Ovary (tissue), 7 donors: ENCODE measurements at regions not wholly inside any gene's neighbourhood (a gene's known extent, or its start where the extent isn't known, plus 50 kb on each side); places are given as distances from the start of the nearest gene placed in this dataset.

ENCODE experiments used
- DNase-seq, 5 donors: peaks; one replicate each; pipeline ENCODE4 v3.0.0-alpha.2; 2019 to 2020
- H3K27ac ChIP-seq, 2 donors: fragments of 200-600 bp; one replicate each; pipeline versions ENCODE4 v1.5.1 to v1.8.0; 2019 to 2022
- H3K27me3 ChIP-seq: fragments of 200-600 bp; one replicate; pipeline ENCODE4 v1.8.0; 2022
- H3K36me3 ChIP-seq: fragments of 200-600 bp; sonication (generic); one replicate; pipeline ENCODE4 v1.5.1; 2019
- H3K4me1 ChIP-seq: one replicate; pipeline ENCODE4 v1.8.1; 2013; ENCODE audit warnings: mild to moderate bottlenecking, moderate library complexity; ENCODE audit not compliant: insufficient read depth
- H3K4me3 ChIP-seq: fragments of 200-600 bp; sonication (generic); one replicate; pipeline ENCODE4 v1.5.1; 2017
- H3K9me3 ChIP-seq, 2 donors: fragments of 200-600 bp in 1 of 2; sonication (generic) in 1 of 2; one replicate each; pipeline versions ENCODE4 v1.5.1 to v1.8.1; 2013 to 2019; ENCODE audit warnings: mild to moderate bottlenecking in 1 of 2, moderate library complexity in 1 of 2
- EP300 ChIP-seq: sonication (generic); formaldehyde crosslinking; IDR thresholded peaks from one replicate; pipeline ENCODE4 v1.6.1; 2017; ENCODE audit warnings: antibody characterized with exemption
- POLR2A ChIP-seq: fragments of 450-650 bp; IDR thresholded peaks from one replicate; pipeline ENCODE4 v1.6.1; 2017; ENCODE audit warnings: antibody characterized with exemption, mild to moderate bottlenecking, moderate library complexity
- WGBS, 3 donors: extraction: QIAGEN DNeasy Blood & Tissue Kit in 1 of 3; methylation state at CpG; one replicate each; pipeline versions ENCODE4 v1.1.5 to v1.1.7; 2013 to 2017; 5-methylcytosine and 5-hydroxymethylcytosine counted together
- intact Hi-C, 4 donors: fragments of 100-400 bp; cut with DNase I; formaldehyde crosslinking; loops; one replicate each; pipeline versions ENCODE4 v1.11.0 to v1.15.1; 2022 to 2023
- TF ChIP-seq, protein P1 (sequence below), 3 donors: fragments of 450-650 bp in 2 of 3; fragments of 200-600 bp in 1 of 3; IDR thresholded peaks; one replicate each; pipeline versions ENCODE4 v1.5.1 to v1.8.0; 2016 to 2022; ENCODE audit warnings: antibody characterized with exemption in 3 of 3, mild to moderate bottlenecking in 1 of 3
- donor health status: DM: no; HTN: no; CAD: no; lungs with moderate emphysema.
- donor health status: DM: no; HTN: no; CAD: no.
- donor health status: Bipolar disorder and iron deficiency.
- donor health status: DM: no; HTN: no; CAD: no.
- donor health status: DM: yes; HTN: yes; CAD: no.

DNA sequence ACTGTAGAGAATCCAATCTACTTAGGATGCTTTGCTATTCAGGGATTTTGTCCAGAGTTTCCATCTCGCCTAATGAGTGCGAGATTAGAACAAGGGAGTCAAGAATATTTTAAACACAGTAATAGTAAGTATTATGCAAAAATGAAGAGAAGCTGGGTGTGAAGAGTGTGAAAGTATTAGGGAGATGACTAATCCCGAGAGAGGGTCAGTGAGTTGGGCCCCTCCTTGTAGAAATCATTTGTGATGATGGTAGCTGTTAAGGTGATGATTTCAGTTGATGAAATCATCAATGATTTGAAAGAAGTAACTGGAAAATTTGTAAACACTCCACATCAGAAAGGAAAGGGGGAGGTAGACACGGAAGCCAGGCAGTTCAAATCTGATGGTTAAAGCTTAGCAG is 478.9 kb upstream of the MGAT4C start:
- no peaks in the 10 kb centered on the region for H3K4me1 ChIP-seq
- no peaks in the 10 kb centered on the region for H3K36me3 ChIP-seq
- WGBS, 3 donors: 90 to 94% (median 91%) methylated on average over 4 of the region's 4 CpGs
- TF ChIP-seq EP300: no peak
- TF ChIP-seq, protein P1, sequence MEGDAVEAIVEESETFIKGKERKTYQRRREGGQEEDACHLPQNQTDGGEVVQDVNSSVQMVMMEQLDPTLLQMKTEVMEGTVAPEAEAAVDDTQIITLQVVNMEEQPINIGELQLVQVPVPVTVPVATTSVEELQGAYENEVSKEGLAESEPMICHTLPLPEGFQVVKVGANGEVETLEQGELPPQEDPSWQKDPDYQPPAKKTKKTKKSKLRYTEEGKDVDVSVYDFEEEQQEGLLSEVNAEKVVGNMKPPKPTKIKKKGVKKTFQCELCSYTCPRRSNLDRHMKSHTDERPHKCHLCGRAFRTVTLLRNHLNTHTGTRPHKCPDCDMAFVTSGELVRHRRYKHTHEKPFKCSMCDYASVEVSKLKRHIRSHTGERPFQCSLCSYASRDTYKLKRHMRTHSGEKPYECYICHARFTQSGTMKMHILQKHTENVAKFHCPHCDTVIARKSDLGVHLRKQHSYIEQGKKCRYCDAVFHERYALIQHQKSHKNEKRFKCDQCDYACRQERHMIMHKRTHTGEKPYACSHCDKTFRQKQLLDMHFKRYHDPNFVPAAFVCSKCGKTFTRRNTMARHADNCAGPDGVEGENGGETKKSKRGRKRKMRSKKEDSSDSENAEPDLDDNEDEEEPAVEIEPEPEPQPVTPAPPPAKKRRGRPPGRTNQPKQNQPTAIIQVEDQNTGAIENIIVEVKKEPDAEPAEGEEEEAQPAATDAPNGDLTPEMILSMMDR (IDR thresholded peaks at IDR 0.05): no peak
- no peak for TF ChIP-seq POLR2A
- H3K9me3 ChIP-seq: no peaks in the 10 kb centered on the region
- intact Hi-C loops: no loop called here
- no peak overlapping the region for H3K4me3 ChIP-seq
- no peak overlapping the region for H3K27ac ChIP-seq
- H3K27me3 ChIP-seq: peaks cover 2% of the 10 kb centered on the region
- DNase-seq: no peak

DNA sequence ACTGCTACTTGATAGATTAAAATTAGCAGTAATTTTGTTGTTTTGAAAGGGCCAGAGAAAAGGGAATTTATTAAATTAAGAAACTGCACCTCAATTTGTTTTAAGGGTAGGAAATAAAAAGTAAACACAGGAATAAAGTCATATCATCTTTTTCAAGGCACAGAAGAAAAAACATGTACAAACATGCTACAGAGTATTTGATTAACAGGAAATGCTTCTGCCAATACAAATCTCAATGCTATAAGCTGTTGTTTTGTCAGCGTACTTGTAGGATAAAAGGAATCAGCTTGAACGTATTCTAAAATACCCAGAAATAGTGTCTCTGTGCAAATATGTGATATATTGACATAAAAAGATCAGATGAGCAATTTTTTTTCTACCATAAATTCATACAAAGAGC is 474.0 kb upstream of the MGAT4C start:
- Histone ChIP-seq H3K27me3 (no peaks in the 10 kb centered on the region), H3K4me1 (no peaks in the 10 kb centered on the region), H3K36me3 (no peaks in the 10 kb centered on the region), H3K4me3 (no peak overlapping the region), H3K9me3 (no peaks in the 10 kb centered on the region), H3K27ac (no peak overlapping the region)
- WGBS, 3 donors: 79 to 91% (median 86%) methylated on average over 2 of the region's 2 CpGs
- TF ChIP-seq, protein P1 (IDR thresholded peaks at IDR 0.05): no peak
- TF ChIP-seq EP300 (no peak), POLR2A (no peak)
- intact Hi-C loops: no loop called here
- DNase-seq: no peak

DNA sequence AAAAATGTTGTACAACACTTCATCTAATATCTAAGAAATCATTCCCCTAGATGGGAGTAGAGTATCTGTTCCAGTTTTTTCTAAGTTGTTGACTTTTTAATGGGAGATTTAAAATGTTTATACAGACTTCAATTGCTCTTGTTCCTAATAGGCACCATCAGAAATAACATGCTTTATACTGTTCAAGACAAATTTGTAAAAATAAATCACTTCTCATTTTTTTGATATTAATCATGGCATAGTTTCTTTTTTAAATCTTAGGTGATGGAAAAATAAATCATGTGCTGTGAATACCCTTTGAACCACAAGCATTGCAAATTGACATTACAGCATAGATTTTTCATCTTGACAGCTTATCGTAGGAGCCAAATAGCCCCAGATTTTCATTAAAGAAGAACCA is 473.5 kb upstream of the MGAT4C start:
- no peak overlapping the region for H3K27ac ChIP-seq
- H3K4me1 ChIP-seq: no peaks in the 10 kb centered on the region
- H3K36me3 ChIP-seq: no peaks in the 10 kb centered on the region
- intact Hi-C loops: no loop called here
- WGBS, 3 donors: 85 to 92% (median 86%) methylated on average over 1 of the region's 1 CpG
- H3K4me3 ChIP-seq: no peak overlapping the region
- H3K27me3 ChIP-seq: no peaks in the 10 kb centered on the region
- no peak for DNase-seq
- no peaks in the 10 kb centered on the region for H3K9me3 ChIP-seq
- TF ChIP-seq POLR2A: no peak
- no peak for TF ChIP-seq EP300
- TF ChIP-seq, protein P1 (IDR thresholded peaks at IDR 0.05): no peak

DNA sequence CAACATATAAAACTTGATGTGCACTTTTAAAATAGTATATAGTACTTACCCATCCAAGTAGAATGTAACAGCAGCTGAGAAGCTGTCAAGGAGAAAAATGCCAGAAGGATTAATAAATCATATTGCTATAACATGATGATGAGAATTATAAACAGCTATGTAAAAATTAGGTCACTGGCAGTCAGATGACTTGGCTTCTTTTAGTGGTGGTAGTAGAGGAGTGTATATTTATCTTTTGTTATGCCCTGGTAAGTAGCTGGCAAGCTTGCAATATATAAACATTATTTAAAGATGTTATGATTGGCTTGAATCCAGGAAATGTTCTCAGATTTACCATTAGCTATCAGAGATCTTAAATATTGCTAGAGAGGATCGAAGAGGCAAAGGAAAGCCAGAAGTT is 471.0 kb upstream of the MGAT4C start:
- 17 to 31% (median 23%) methylated on average over 1 of the region's 1 CpG for WGBS, 3 donors
- intact Hi-C loops: no loop called here
- no peak for DNase-seq
- Histone ChIP-seq H3K4me3 (no peak overlapping the region), H3K27me3 (no peaks in the 10 kb centered on the region), H3K9me3 (no peaks in the 10 kb centered on the region), H3K27ac (no peak overlapping the region), H3K36me3 (no peaks in the 10 kb centered on the region), H3K4me1 (no peaks in the 10 kb centered on the region)
- TF ChIP-seq, protein P1 (IDR thresholded peaks at IDR 0.05): no peak
- TF ChIP-seq EP300: no peak
- no peak for TF ChIP-seq POLR2A

DNA sequence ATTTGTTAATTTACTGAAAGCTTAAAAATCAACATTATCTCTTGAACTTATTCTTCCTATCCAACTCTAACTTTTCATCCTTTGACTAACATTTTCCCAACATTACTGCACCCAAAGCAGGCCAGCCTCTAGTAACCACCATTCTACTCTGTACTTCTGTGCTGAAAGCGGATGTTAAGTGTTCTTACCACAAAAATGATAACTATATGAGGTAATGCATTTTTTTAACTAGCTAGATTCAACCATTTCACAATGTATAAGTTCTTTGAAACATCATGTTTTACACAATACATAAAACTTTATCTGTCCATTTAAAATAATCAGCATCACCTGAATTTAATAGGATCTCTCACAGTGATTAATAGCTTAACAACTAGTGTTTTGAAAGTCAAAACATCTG is 468.5 kb upstream of the MGAT4C start:
- Histone ChIP-seq H3K4me1 (no peaks in the 10 kb centered on the region), H3K9me3 (no peaks in the 10 kb centered on the region), H3K27ac (no peak overlapping the region), H3K4me3 (no peak overlapping the region), H3K27me3 (no peaks in the 10 kb centered on the region), H3K36me3 (no peaks in the 10 kb centered on the region)
- no peak for DNase-seq
- intact Hi-C loops: no loop called here
- 70 to 78% (median 77%) methylated on average over 1 of the region's 1 CpG for WGBS, 3 donors
- no peak for TF ChIP-seq EP300
- TF ChIP-seq, protein P1 (IDR thresholded peaks at IDR 0.05): no peak
